CD4-positive, alpha-beta T cell (primary cell): ENCODE measurements at regions not wholly inside any gene's neighbourhood (a gene's known extent, or its start where the extent isn't known, plus 50 kb on each side); places are given as distances from the start of the nearest gene placed in this dataset.

Experiments
- ATAC-seq: fragments of 200-7000 bp; cut with Tn5 transposase; one replicate; pipeline ENCODE4 v1.10.0; 2022; ENCODE audit warnings: mild to moderate bottlenecking; ENCODE audit not compliant: poor library complexity
- CTCF ChIA-PET: fragments of 350-600 bp; sonication (Branson Sonifier 250); formaldehyde crosslinking; loops from one replicate; lab custom pipeline; 2021; ENCODE audit warnings: antibody characterized with exemption, inconsistent platforms; lab: Charles Lee
- POLR2A ChIA-PET: fragments of 350-600 bp; sonication (Branson Sonifier 250); formaldehyde crosslinking; loops from one replicate; lab custom pipeline; 2021; ENCODE audit warnings: antibody characterized with exemption, inconsistent platforms; lab: Charles Lee
- DNase-seq, 14 experiments: peaks; one replicate each; pipeline ENCODE4 v3.0.0-alpha.2; 2013 to 2020; ENCODE audit warnings: mixed read lengths in 2 of 14
- H3K27ac ChIP-seq, 2 donors: one replicate each; pipeline versions ENCODE4 v1.5.1 to v1.7.0; 2013; ENCODE audit warnings: low read length in 2 of 2, low read depth in 1 of 2, mild to moderate bottlenecking in 1 of 2
- H3K27me3 ChIP-seq, 2 experiments: 1 replicate in 1 of 2; 2 replicates in 1 of 2; pipeline versions ENCODE4 v1.6.1 to v1.7.0; 2013; ENCODE audit warnings: low read length in 2 of 2, control low read depth in 1 of 2, mild to moderate bottlenecking in 1 of 2, moderate library complexity in 1 of 2; ENCODE audit not compliant: insufficient read depth in 2 of 2, control insufficient read depth in 1 of 2
- H3K36me3 ChIP-seq: one replicate; pipeline ENCODE4 v1.6.1; 2013; ENCODE audit warnings: low read length, control low read depth; ENCODE audit not compliant: insufficient read depth
- H3K4me1 ChIP-seq: one replicate; pipeline ENCODE4 v1.6.1; 2013; ENCODE audit warnings: low read length, control low read depth; ENCODE audit not compliant: insufficient read depth
- H3K4me3 ChIP-seq: one replicate; pipeline ENCODE4 v1.5.1; 2013; ENCODE audit warnings: mild to moderate bottlenecking, low read length, moderate library complexity
- H3K9me3 ChIP-seq, 2 experiments: 1 replicate in 1 of 2; 2 replicates in 1 of 2; pipeline versions ENCODE4 v1.6.1 to v1.7.0; 2013; ENCODE audit warnings: low read length in 2 of 2, mild to moderate bottlenecking in 2 of 2, control low read depth in 1 of 2, moderate library complexity in 1 of 2; ENCODE audit not compliant: control insufficient read depth in 1 of 2, insufficient read depth in 1 of 2
- H3K27ac Mint-ChIP-seq: one replicate; pipeline ENCODE4 v1.8.0; 2020; ENCODE audit warnings: mixed read lengths
- H3K27me3 Mint-ChIP-seq: one replicate; pipeline ENCODE4 v1.8.0; 2021; ENCODE audit warnings: mixed read lengths
- H3K36me3 Mint-ChIP-seq: one replicate; pipeline ENCODE4 v1.8.0; 2021; ENCODE audit warnings: low read depth, mixed read lengths
- H3K4me1 Mint-ChIP-seq: one replicate; pipeline ENCODE4 v1.8.0; 2021; ENCODE audit warnings: low read depth, mixed read lengths
- H3K4me3 Mint-ChIP-seq: one replicate; pipeline ENCODE4 v1.8.0; 2020; ENCODE audit warnings: mild to moderate bottlenecking, mixed read lengths
- H3K9me3 Mint-ChIP-seq: one replicate; pipeline ENCODE4 v1.8.0; 2020; ENCODE audit warnings: mixed read lengths
- intact Hi-C, 2 experiments: fragments of 100-400 bp; cut with DNase I in 1 of 2; cut with micrococcal nuclease in 1 of 2; formaldehyde crosslinking; loops; one replicate each; pipeline versions ENCODE4 v1.15.1 to v1.9.0; 2023 to 2025; cut with DNase I, micrococcal nuclease
- TF ChIP-seq, protein P1 (sequence below): fragments of 200-600 bp; IDR thresholded peaks from one replicate; pipeline ENCODE4 v1.8.0; 2022; ENCODE audit warnings: antibody characterized with exemption, mild to moderate bottlenecking

DNA sequence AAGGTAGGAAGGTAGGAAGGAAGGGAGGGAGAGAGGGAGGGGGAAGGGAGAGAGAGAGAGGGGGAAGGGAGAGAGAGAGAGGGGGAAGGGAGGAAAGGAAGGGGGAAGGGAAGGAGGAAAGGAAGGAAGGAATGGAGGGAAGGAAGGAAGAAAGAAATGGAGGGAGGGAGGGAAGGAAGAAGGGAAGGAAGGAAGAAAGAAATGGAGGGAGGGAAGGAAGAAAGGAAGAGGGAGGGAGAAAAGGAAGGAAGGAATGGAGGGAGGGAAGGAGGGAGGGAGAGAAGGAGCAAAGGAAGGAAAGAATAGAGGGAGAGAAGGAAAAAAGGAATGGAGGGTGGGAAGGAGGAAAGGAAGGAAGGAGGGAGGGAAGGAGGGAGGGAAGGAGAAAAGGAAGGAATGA is 176.4 kb upstream of the PTER start:
- TF ChIP-seq, protein P1, sequence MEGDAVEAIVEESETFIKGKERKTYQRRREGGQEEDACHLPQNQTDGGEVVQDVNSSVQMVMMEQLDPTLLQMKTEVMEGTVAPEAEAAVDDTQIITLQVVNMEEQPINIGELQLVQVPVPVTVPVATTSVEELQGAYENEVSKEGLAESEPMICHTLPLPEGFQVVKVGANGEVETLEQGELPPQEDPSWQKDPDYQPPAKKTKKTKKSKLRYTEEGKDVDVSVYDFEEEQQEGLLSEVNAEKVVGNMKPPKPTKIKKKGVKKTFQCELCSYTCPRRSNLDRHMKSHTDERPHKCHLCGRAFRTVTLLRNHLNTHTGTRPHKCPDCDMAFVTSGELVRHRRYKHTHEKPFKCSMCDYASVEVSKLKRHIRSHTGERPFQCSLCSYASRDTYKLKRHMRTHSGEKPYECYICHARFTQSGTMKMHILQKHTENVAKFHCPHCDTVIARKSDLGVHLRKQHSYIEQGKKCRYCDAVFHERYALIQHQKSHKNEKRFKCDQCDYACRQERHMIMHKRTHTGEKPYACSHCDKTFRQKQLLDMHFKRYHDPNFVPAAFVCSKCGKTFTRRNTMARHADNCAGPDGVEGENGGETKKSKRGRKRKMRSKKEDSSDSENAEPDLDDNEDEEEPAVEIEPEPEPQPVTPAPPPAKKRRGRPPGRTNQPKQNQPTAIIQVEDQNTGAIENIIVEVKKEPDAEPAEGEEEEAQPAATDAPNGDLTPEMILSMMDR = no peak
- Mint-ChIP-seq H3K27ac (no peak overlapping the region), H3K9me3 (no peaks in the 10 kb centered on the region), H3K4me3 (no peak overlapping the region), H3K36me3 (no peaks in the 10 kb centered on the region), H3K4me1 (no peaks in the 10 kb centered on the region), H3K27me3 (no peaks in the 10 kb centered on the region)
- ATAC-seq = no peak
- Histone ChIP-seq H3K27me3 (no peaks in the 10 kb centered on the region), H3K27ac (no peak overlapping the region), H3K36me3 (no peaks in the 10 kb centered on the region), H3K9me3 (peaks cover 0 to 4% of the 10 kb centered on the region in 2 experiments), H3K4me3 (no peak overlapping the region), H3K4me1 (no peaks in the 10 kb centered on the region)
- DNase-seq = no peak
- ChIA-PET POLR2A (no interaction called here), CTCF (no interaction called here)
- intact Hi-C loops = no loop called here

GRCh38 chr10:16271571-16271970 is 165.2 kb upstream of the PTER start:
- TF ChIP-seq, protein P1 = no peak
- H3K4me1 ChIP-seq = no peaks in the 10 kb centered on the region
- POLR2A ChIA-PET = no interaction called here
- no peaks in the 10 kb centered on the region for H3K36me3 ChIP-seq
- H3K27ac ChIP-seq = no peak overlapping the region
- Mint-ChIP-seq H3K9me3 (no peaks in the 10 kb centered on the region), H3K27ac (no peak overlapping the region), H3K4me1 (no peaks in the 10 kb centered on the region), H3K36me3 (no peaks in the 10 kb centered on the region), H3K4me3 (no peak overlapping the region), H3K27me3 (no peaks in the 10 kb centered on the region)
- H3K27me3 ChIP-seq = no peaks in the 10 kb centered on the region
- peaks cover 3 to 4% of the 10 kb centered on the region in 2 experiments for H3K9me3 ChIP-seq
- intact Hi-C loops = no loop called here
- H3K4me3 ChIP-seq = no peak overlapping the region
- DNase-seq (no peak), ATAC-seq (no peak)
- CTCF ChIA-PET = no interaction called here

GRCh38 chr10:16274911-16275310 is 161.9 kb upstream of the PTER start:
- Mint-ChIP-seq H3K36me3 (no peaks in the 10 kb centered on the region), H3K4me3 (no peak overlapping the region), H3K4me1 (no peaks in the 10 kb centered on the region), H3K27me3 (no peaks in the 10 kb centered on the region), H3K27ac (no peak overlapping the region), H3K9me3 (no peaks in the 10 kb centered on the region)
- H3K36me3 ChIP-seq = no peaks in the 10 kb centered on the region
- H3K4me3 ChIP-seq = no peak overlapping the region
- H3K9me3 ChIP-seq = no peaks in the 10 kb centered on the region
- POLR2A ChIA-PET = no interaction called here
- no peaks in the 10 kb centered on the region for H3K27me3 ChIP-seq
- TF ChIP-seq, protein P1 = no peak
- DNase-seq (no peak), ATAC-seq (no peak)
- intact Hi-C loops = no loop called here
- no peak overlapping the region for H3K27ac ChIP-seq
- CTCF ChIA-PET = no interaction called here
- H3K4me1 ChIP-seq = no peaks in the 10 kb centered on the region
